ENCODE measurements at regions not wholly inside any gene's neighbourhood (a gene's known extent, or its start where the extent isn't known, plus 50 kb on each side); places are given as distances from the start of the nearest gene placed in this dataset.

GRCh38 chr15:98546329-98546728 lies 102.0 kb upstream of the IGF1R start:
- WGBS, 2 donors: 90 to 93% methylated on average over 9 of the region's 9 CpGs
- peaks cover 0 to 24% (median 13%) of the 10 kb centered on the region in 7 donors for H3K27me3 ChIP-seq
- no peaks in the 10 kb centered on the region for H3K9me3 ChIP-seq
- ATAC-seq (no peak), DNase-seq (no peak)
- no peak overlapping the region for H3K4me3 ChIP-seq
- intact Hi-C loops (cut with DNase I): loop anchor here in 1 of 10 donors (10.0 kb wide), 1 partner anchor 98 kb away; the partner anchor contains the start of gene IGF1R
- peaks cover 0 to 19% (median 17%) of the 10 kb centered on the region in 9 donors for H3K4me1 ChIP-seq
- no peak overlapping the region for H3K27ac ChIP-seq
- H3K36me3 ChIP-seq: no peaks in the 10 kb centered on the region
- no peak for TF ChIP-seq CTCF (IDR thresholded peaks at IDR 0.05)

- no peak for DNase-seq
- Histone ChIP-seq H3K9me3 (no peaks in the 10 kb centered on the region), H3K4me1 (peaks cover 0 to 19% (median 17%) of the 10 kb centered on the region in 9 donors), H3K36me3 (no peaks in the 10 kb centered on the region), H3K27me3 (peaks cover 0 to 31% (median 23%) of the 10 kb centered on the region in 7 donors), H3K27ac (peak overlapping the region in 1 of 10 donors; percentile 81), H3K4me3 (peak overlapping the region in 4 of 10 donors; percentile 58 to 67 (median 59))
- no peak for TF ChIP-seq CTCF (IDR thresholded peaks at IDR 0.05)
- peak in 1 of 8 donors; percentile 11 for ATAC-seq
- WGBS, 2 donors: 32 to 40% methylated on average over 5 of the region's 5 CpGs
- intact Hi-C loops (cut with DNase I): loop anchor here in 1 of 10 donors (10.0 kb wide), 1 partner anchor 98 kb away; the partner anchor contains the start of gene IGF1R
Measured at GRCh38 chr15:98547275-98547674, 101.1 kb upstream of the IGF1R start.

DNA sequence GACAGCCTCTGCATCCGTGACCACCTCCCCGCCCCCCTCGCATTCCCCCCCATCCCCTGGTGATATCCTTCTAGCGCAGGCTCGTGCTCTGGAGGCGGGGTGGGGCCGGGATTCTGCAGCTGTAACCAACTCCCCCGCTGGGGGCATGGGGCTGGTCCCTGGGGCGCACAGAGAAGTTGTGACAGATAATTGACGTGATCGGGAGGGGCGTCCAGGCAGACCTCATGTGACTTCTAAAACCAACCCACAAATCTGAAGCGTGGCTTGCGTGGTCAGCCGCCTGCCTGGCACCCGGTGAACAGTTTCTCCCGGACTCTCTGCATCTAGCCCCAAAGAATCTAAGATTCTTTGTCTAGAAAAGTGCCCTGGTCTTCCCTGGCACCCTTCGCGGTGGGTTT lies 100.6 kb upstream of the IGF1R start:
- intact Hi-C loops (cut with DNase I): loop anchor here in 1 of 10 donors (10.0 kb wide), 1 partner anchor 97 kb away; the partner anchor contains the start of gene IGF1R

More for the DNA sequence above, 100.6 kb upstream of the IGF1R start:
- Histone ChIP-seq H3K4me1 (peaks cover 0 to 19% (median 17%) of the 10 kb centered on the region in 9 donors), H3K27ac (peak overlapping the region in 8 of 10 donors; percentile 39 to 81 (median 70)), H3K27me3 (peaks cover 0 to 34% (median 24%) of the 10 kb centered on the region in 7 donors), H3K4me3 (peak overlapping the region in 9 of 10 donors; percentile 35 to 67 (median 59)), H3K36me3 (no peaks in the 10 kb centered on the region), H3K9me3 (no peaks in the 10 kb centered on the region)
- ATAC-seq: peak in 7 of 8 donors; percentile 42 to 65 (median 51)
- TF ChIP-seq CTCF (IDR thresholded peaks at IDR 0.05): no peak
- peak in 1 of 2 donors; percentile 9 for DNase-seq
- 2 to 5% methylated on average over 19 of the region's 19 CpGs for WGBS, 2 donors

Measured in heart right ventricle (tissue), 16 donors.